SK-N-SH treated with all-trans-retinoic acid at 6 μM for 48 hours (cell line): ENCODE measurements at regions not wholly inside any gene's neighbourhood (a gene's known extent, or its start where the extent isn't known, plus 50 kb on each side); places are given as distances from the start of the nearest gene placed in this dataset.
"Not testable (repeated sequence)": the region's sequence is repeated elsewhere in the genome, so short reads cannot be mapped to it uniquely, and the experiment has no call there.

Source experiments
- ATAC-seq: fragments of 200-7000 bp; cut with Tn5 transposase; 3 replicates; pipeline ENCODE4 v1.9.1; 2020; ENCODE audit warnings: mild to moderate bottlenecking, moderate library complexity
- ARNTL ChIP-seq: fragments of 450-650 bp; formaldehyde crosslinking; IDR thresholded peaks from 2 replicates; pipeline ENCODE4 v1.5.0; 2020; ENCODE audit warnings: low read depth, mild to moderate bottlenecking, moderate library complexity, borderline replicate concordance
- BACH2 ChIP-seq: fragments of 250-450 bp; sonication (Bioruptor Pico); IDR thresholded peaks from 2 replicates; pipeline ENCODE4 v1.9.0; 2021; ENCODE audit warnings: mild to moderate bottlenecking, borderline replicate concordance
- CREB5 ChIP-seq: fragments of 250-450 bp; sonication (Bioruptor Pico); IDR thresholded peaks from 2 replicates; pipeline ENCODE4 v1.5.1; 2020; ENCODE audit warnings: low read depth, mild to moderate bottlenecking, moderate library complexity
- CSDC2 ChIP-seq: fragments of 250-450 bp; sonication (Bioruptor Pico); IDR thresholded peaks from 2 replicates; pipeline ENCODE4 v1.5.0; 2020; ENCODE audit warnings: mild to moderate bottlenecking, moderate library complexity
- CSRNP3 ChIP-seq: fragments of 250-450 bp; sonication (Bioruptor Pico); IDR thresholded peaks from 2 replicates; pipeline ENCODE4 v1.5.1; 2021; ENCODE audit warnings: mild to moderate bottlenecking, moderate library complexity
- ESRRG ChIP-seq: fragments of 250-450 bp; sonication (Bioruptor Pico); IDR thresholded peaks from 2 replicates; pipeline ENCODE4 v1.6.1; 2021; ENCODE audit warnings: mild to moderate bottlenecking
- GLIS3 ChIP-seq: fragments of 250-450 bp; sonication (Bioruptor Pico); IDR thresholded peaks from 2 replicates; pipeline ENCODE4 v1.5.0; 2020; ENCODE audit warnings: mild to moderate bottlenecking, moderate library complexity
- ISL1 ChIP-seq: fragments of 250-450 bp; sonication (Bioruptor Pico); IDR thresholded peaks from 2 replicates; pipeline ENCODE4 v2.1.2; 2022; ENCODE audit warnings: mild to moderate bottlenecking, moderate library complexity
- PATZ1 ChIP-seq: fragments of 250-450 bp; sonication (Bioruptor Pico); IDR thresholded peaks from 2 replicates; pipeline ENCODE4 v1.8.0; 2020; ENCODE audit warnings: mild to moderate bottlenecking, moderate library complexity, borderline replicate concordance
- POU6F1 ChIP-seq: fragments of 250-450 bp; sonication (Bioruptor Pico); IDR thresholded peaks from 2 replicates; pipeline ENCODE4 v1.8.0; 2021; ENCODE audit warnings: low read depth, mild to moderate bottlenecking, moderate library complexity, borderline replicate concordance
- PPARA ChIP-seq: fragments of 250-450 bp; sonication (Bioruptor Pico); IDR thresholded peaks from 2 replicates; pipeline ENCODE4 v1.5.0; 2020; ENCODE audit warnings: mild to moderate bottlenecking, borderline replicate concordance
- RARB ChIP-seq: fragments of 250-450 bp; sonication (Bioruptor Pico); IDR thresholded peaks from 2 replicates; pipeline ENCODE4 v1.8.0; 2021; ENCODE audit warnings: mild to moderate bottlenecking, moderate library complexity
- SNAI2 ChIP-seq: fragments of 250-450 bp; sonication (Bioruptor Pico); IDR thresholded peaks from 2 replicates; pipeline ENCODE4 v1.5.0; 2020; ENCODE audit warnings: mild to moderate bottlenecking, moderate library complexity
- TSHZ2 ChIP-seq: fragments of 250-450 bp; sonication (Bioruptor Pico); IDR thresholded peaks from 2 replicates; pipeline ENCODE4 v1.5.0; 2020; ENCODE audit warnings: mild to moderate bottlenecking, moderate library complexity
- ZC3H10 ChIP-seq: fragments of 250-450 bp; sonication (Bioruptor Pico); IDR thresholded peaks from 2 replicates; pipeline ENCODE4 v1.5.1; 2021; ENCODE audit warnings: mild to moderate bottlenecking, moderate library complexity
- ZFP30 ChIP-seq: fragments of 450-650 bp; formaldehyde crosslinking; IDR thresholded peaks from 2 replicates; pipeline ENCODE4 v1.5.0; 2022; ENCODE audit warnings: mild to moderate bottlenecking, moderate library complexity
- ZNF565 ChIP-seq: fragments of 450-650 bp; formaldehyde crosslinking; conservative IDR thresholded peaks from 2 replicates; pipeline ENCODE4 v1.5.0; 2020; ENCODE audit warnings: low read depth, mild to moderate bottlenecking, moderate library complexity
- ZNF70 ChIP-seq: fragments of 450-650 bp; formaldehyde crosslinking; IDR thresholded peaks from 2 replicates; pipeline ENCODE4 v1.5.0; 2020; ENCODE audit warnings: mild to moderate bottlenecking, moderate library complexity
- ZNF8 ChIP-seq: fragments of 450-650 bp; formaldehyde crosslinking; IDR thresholded peaks from 2 replicates; pipeline ENCODE4 v1.5.0; 2020; ENCODE audit warnings: mild to moderate bottlenecking, moderate library complexity

- ATAC-seq: no peak
- TF ChIP-seq ZNF8 (CRISPR knock-in tag) (no peak), ZNF565 (CRISPR knock-in tag) (no peak), ZC3H10 (CRISPR knock-in tag) (no peak), CREB5 (no peak), TSHZ2 (CRISPR knock-in tag) (no peak), ISL1 (CRISPR knock-in tag) (no peak), CSDC2 (CRISPR knock-in tag) (no peak), ARNTL (no peak), ZFP30 (CRISPR knock-in tag) (no peak), POU6F1 (CRISPR knock-in tag) (no peak), BACH2 (CRISPR knock-in tag) (no peak), RARB (no peak), PATZ1 (CRISPR knock-in tag) (no peak), ZNF70 (CRISPR knock-in tag) (no peak), GLIS3 (CRISPR knock-in tag) (no peak), CSRNP3 (no peak), PPARA (no peak), ESRRG (CRISPR knock-in tag) (no peak)
Observed at GRCh38 chr21:9756677-9757076, 764.7 kb upstream of the TPTE start.

- not testable (repeated sequence) for ATAC-seq
Observed at GRCh38 chr21:9757118-9757517, 764.3 kb upstream of the TPTE start.

- ATAC-seq: not testable (repeated sequence)
Observed at GRCh38 chr21:9757572-9757971, 763.8 kb upstream of the TPTE start.

- TF ChIP-seq BACH2 (CRISPR knock-in tag): no peak
- no peak for TF ChIP-seq CSRNP3
- no peak for TF ChIP-seq ZNF8 (CRISPR knock-in tag)
- TF ChIP-seq SNAI2 (CRISPR knock-in tag): no peak
- no peak for TF ChIP-seq RARB
- TF ChIP-seq ESRRG (CRISPR knock-in tag): no peak
- no peak for TF ChIP-seq GLIS3 (CRISPR knock-in tag)
- no peak for TF ChIP-seq TSHZ2 (CRISPR knock-in tag)
- no peak for TF ChIP-seq CREB5
- TF ChIP-seq PPARA: no peak
- no peak for TF ChIP-seq ZC3H10 (CRISPR knock-in tag)
- ATAC-seq: no peak
Observed at GRCh38 chr21:9758141-9758540, 763.2 kb upstream of the TPTE start.
